Vagina (tissue), 2 donors: ENCODE measurements at regions not wholly inside any gene's neighbourhood (a gene's known extent, or its start where the extent isn't known, plus 50 kb on each side); places are given as distances from the start of the nearest gene placed in this dataset.
"Not testable (repeated sequence)": the region's sequence is repeated elsewhere in the genome, so short reads cannot be mapped to it uniquely, and the experiment has no call there.

Experiments used
- DNase-seq, 2 donors: peaks; one replicate each; pipeline ENCODE4 v3.0.0-alpha.2; 2017; ENCODE audit errors: extremely low spot score in 2 of 2
- H3K27ac ChIP-seq: fragments of 200-600 bp; sonication (generic); one replicate; pipeline ENCODE4 v1.5.1; 2019
- H3K27me3 ChIP-seq: fragments of 200-600 bp; sonication (generic); one replicate; pipeline ENCODE4 v1.5.1; 2019
- H3K36me3 ChIP-seq, 2 donors: fragments of 200-600 bp; sonication (generic); one replicate each; pipeline ENCODE4 v1.5.1; 2017 to 2019
- H3K4me1 ChIP-seq: fragments of 200-600 bp; sonication (generic); one replicate; pipeline ENCODE4 v1.5.1; 2019
- H3K4me3 ChIP-seq, 2 donors: fragments of 200-600 bp; sonication (generic); 1 replicate in 1 of 2; 2 replicates in 1 of 2; pipeline ENCODE4 v1.5.1; 2016 to 2019
- H3K9me3 ChIP-seq: fragments of 200-600 bp; sonication (generic); one replicate; pipeline ENCODE4 v1.5.1; 2019
- POLR2A ChIP-seq, 2 donors: fragments of 450-650 bp; IDR thresholded peaks; one replicate each; pipeline ENCODE4 v1.6.1; 2017; ENCODE audit warnings: antibody characterized with exemption in 2 of 2, mild to moderate bottlenecking in 2 of 2, moderate library complexity in 2 of 2
- POLR2AphosphoS5 ChIP-seq, 2 donors: sonication (generic); formaldehyde crosslinking; IDR thresholded peaks; one replicate each; pipeline ENCODE4 v1.9.0; 2017; ENCODE audit warnings: antibody characterized with exemption in 2 of 2, mild to moderate bottlenecking in 2 of 2, low read depth in 1 of 2; ENCODE audit not compliant: insufficient read depth in 1 of 2
- intact Hi-C: fragments of 100-400 bp; cut with DNase I; formaldehyde crosslinking; loops from one replicate; pipeline ENCODE4 v1.15.1; 2023
- TF ChIP-seq, protein P1 (sequence below), 3 experiments: fragments of 450-650 bp in 2 of 3; fragments of 200-600 bp in 1 of 3; sonication (generic) in 1 of 3; IDR thresholded peaks; one replicate each; pipeline ENCODE4 v1.5.1; 2017 to 2019; ENCODE audit warnings: antibody characterized with exemption in 3 of 3, mild to moderate bottlenecking in 2 of 3, moderate library complexity in 2 of 3

DNA sequence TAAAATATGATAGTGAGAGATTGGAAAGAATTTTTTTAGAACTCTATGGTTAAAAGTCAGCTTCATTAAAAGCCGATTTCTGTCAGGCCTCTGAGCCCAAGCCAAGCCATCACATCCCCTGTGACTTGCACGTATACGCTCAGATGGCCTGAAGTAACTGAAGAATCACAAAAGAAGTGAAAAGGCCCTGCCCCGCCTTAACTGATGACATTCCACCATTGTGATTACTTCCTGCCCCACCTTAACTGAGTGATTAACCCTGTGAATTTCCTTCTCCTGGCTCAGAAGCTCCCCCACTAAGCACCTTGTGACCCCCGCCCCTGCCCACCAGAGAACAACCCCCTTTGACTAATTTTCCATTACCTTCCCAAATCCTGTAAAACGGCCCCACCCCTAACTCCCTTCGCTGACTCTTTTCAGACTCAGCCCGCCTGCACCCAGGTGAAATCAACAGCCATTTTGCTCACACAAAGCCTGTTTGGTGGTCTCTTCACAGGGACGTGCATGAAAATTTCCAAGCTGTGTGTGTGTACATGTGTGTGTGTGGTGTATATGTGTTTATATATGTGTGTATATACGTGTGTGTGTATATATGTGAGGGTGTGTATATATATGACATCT, 595.5 kb upstream of the HTR2C start:
- H3K36me3 ChIP-seq, H3K4me1 ChIP-seq, DNase-seq, intact Hi-C loops, H3K27ac ChIP-seq, H3K4me3 ChIP-seq, H3K9me3 ChIP-seq, H3K27me3 ChIP-seq: not testable (repeated sequence)

DNA sequence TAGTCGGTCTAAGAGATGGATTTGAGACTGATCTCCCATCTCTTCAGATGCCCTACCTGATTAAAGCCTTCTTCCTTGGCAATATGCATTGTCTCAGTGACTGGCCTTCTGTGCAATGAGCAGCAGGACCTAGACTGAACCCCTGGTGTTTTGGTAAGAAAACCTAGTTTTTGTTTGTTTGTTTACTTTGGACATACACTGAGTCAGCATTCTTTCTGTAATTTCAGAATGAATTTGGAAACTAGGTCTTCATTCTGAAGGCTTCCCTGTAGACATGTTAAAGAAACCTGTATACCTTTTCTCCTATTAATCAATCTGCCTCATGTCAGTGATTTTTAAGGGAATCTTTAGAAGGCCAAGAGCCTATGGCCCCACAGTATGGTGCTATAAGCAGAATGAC, 597.5 kb upstream of the HTR2C start:
- no peak for TF ChIP-seq POLR2A (IDR thresholded peaks at IDR 0.05)
- TF ChIP-seq POLR2AphosphoS5 (IDR thresholded peaks at IDR 0.05; ENCODE audit: insufficient read depth in 1 of 2, low read depth in 1 of 2), result no peak
- TF ChIP-seq, protein P1, sequence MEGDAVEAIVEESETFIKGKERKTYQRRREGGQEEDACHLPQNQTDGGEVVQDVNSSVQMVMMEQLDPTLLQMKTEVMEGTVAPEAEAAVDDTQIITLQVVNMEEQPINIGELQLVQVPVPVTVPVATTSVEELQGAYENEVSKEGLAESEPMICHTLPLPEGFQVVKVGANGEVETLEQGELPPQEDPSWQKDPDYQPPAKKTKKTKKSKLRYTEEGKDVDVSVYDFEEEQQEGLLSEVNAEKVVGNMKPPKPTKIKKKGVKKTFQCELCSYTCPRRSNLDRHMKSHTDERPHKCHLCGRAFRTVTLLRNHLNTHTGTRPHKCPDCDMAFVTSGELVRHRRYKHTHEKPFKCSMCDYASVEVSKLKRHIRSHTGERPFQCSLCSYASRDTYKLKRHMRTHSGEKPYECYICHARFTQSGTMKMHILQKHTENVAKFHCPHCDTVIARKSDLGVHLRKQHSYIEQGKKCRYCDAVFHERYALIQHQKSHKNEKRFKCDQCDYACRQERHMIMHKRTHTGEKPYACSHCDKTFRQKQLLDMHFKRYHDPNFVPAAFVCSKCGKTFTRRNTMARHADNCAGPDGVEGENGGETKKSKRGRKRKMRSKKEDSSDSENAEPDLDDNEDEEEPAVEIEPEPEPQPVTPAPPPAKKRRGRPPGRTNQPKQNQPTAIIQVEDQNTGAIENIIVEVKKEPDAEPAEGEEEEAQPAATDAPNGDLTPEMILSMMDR (IDR thresholded peaks at IDR 0.05), result no peak
- intact Hi-C loops, result no loop called here

DNA sequence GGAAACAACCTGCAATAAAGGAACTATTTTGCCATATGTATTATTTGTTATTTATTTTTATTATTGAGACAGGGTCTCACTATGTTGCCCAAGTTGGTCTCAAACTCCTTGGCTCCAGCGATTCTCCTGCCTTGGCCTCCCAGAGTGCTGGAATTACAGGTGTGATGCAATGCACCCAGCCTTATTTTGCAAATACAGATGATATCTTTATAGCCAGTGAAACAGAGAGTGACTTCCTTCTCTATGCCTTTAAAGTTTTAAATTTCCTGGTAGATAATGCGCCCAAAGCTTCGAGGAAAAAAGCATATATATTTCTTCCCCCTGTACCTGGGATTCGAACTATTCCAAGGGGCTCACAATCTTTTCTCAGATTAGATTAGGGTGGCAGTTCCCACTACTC, 601.1 kb upstream of the HTR2C start:
- no peaks in the 10 kb centered on the region for H3K27me3 ChIP-seq
- H3K4me3 ChIP-seq, result no peak overlapping the region
- no peak for DNase-seq
- H3K36me3 ChIP-seq, result no peaks in the 10 kb centered on the region
- H3K27ac ChIP-seq, result no peak overlapping the region
- no peaks in the 10 kb centered on the region for H3K4me1 ChIP-seq
- H3K9me3 ChIP-seq, result no peaks in the 10 kb centered on the region
- TF ChIP-seq, protein P1 (IDR thresholded peaks at IDR 0.05), result no peak
- TF ChIP-seq POLR2A (IDR thresholded peaks at IDR 0.05), result no peak
- TF ChIP-seq POLR2AphosphoS5 (IDR thresholded peaks at IDR 0.05; ENCODE audit: insufficient read depth in 1 of 2, low read depth in 1 of 2), result no peak
- intact Hi-C loops, result no loop called here

More for the DNA sequence above, 597.5 kb upstream of the HTR2C start:
- Histone ChIP-seq H3K4me1 (no peaks in the 10 kb centered on the region), H3K9me3 (no peaks in the 10 kb centered on the region), H3K27ac (no peak overlapping the region), H3K27me3 (no peaks in the 10 kb centered on the region), H3K4me3 (no peak overlapping the region), H3K36me3 (no peaks in the 10 kb centered on the region)
- no peak for DNase-seq

DNA sequence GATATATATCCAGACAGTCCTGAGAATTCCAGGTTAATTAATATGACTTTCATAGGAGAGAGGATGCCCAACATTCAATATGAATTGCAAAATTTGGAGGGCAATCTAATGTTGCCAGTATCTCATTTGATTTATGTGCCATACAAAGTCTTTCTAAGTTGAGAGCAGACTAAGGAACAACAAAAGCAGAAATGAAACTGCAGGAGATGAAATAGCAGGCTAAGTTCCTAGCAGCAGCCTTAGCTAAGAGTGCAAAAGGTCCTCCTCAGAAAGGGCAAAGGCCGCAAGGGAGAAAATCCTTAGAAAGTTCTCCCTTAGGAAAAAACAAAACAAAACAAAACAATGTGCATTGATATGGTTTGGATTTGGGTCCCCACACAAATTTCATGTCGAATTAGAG, 602.9 kb upstream of the HTR2C start:
- H3K27ac ChIP-seq, result no peak overlapping the region
- TF ChIP-seq, protein P1 (IDR thresholded peaks at IDR 0.05), result no peak
- TF ChIP-seq POLR2A (IDR thresholded peaks at IDR 0.05) (no peak), POLR2AphosphoS5 (IDR thresholded peaks at IDR 0.05; ENCODE audit: insufficient read depth in 1 of 2, low read depth in 1 of 2) (no peak)
- no peaks in the 10 kb centered on the region for H3K36me3 ChIP-seq
- no peaks in the 10 kb centered on the region for H3K27me3 ChIP-seq
- H3K4me3 ChIP-seq, result no peak overlapping the region
- no peak for DNase-seq
- no peaks in the 10 kb centered on the region for H3K9me3 ChIP-seq
- intact Hi-C loops, result no loop called here
- H3K4me1 ChIP-seq, result no peaks in the 10 kb centered on the region

DNA sequence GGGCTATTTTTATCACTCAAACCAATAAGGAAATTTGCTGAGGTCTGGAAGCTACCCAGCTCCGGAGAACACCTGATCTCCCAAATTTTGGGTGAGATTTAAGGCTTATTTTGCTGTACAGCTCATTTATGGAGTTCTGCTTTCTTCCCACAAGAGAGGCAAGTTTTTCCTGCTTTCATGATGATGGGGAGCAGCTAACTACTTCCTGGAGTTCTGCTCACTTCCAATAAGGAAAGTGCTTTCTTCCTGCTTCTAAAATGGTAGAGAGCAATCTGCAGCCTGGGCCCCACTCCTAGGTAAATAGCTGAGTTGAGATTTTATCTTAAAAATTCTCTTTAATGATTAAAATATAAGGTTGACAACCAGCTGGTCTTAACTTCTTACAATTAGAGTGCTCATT, 606.0 kb upstream of the HTR2C start:
- H3K9me3 ChIP-seq, result no peaks in the 10 kb centered on the region
- H3K4me1 ChIP-seq, result no peaks in the 10 kb centered on the region
- H3K4me3 ChIP-seq, result no peak overlapping the region
- H3K27ac ChIP-seq, result no peak overlapping the region
- H3K36me3 ChIP-seq, result no peaks in the 10 kb centered on the region
- H3K27me3 ChIP-seq, result no peaks in the 10 kb centered on the region
- DNase-seq, result no peak
- TF ChIP-seq POLR2A (IDR thresholded peaks at IDR 0.05) (no peak), POLR2AphosphoS5 (IDR thresholded peaks at IDR 0.05; ENCODE audit: insufficient read depth in 1 of 2, low read depth in 1 of 2) (no peak)
- TF ChIP-seq, protein P1 (IDR thresholded peaks at IDR 0.05), result no peak
- intact Hi-C loops, result no loop called here
